IPS-15b (cell line): ENCODE measurements at regions not wholly inside any gene's neighbourhood (a gene's known extent, or its start where the extent isn't known, plus 50 kb on each side); places are given as distances from the start of the nearest gene placed in this dataset.

ENCODE experiments used
- H3K27me3 ChIP-seq: one replicate; pipeline ENCODE4 v1.6.1; 2013; ENCODE audit warnings: low read length; ENCODE audit not compliant: control insufficient read depth, insufficient read depth
- H3K36me3 ChIP-seq: one replicate; pipeline ENCODE4 v1.6.1; 2013; ENCODE audit warnings: low read length; ENCODE audit not compliant: control insufficient read depth, insufficient read depth
- H3K4me1 ChIP-seq: one replicate; pipeline ENCODE4 v1.6.1; 2013; ENCODE audit warnings: mild to moderate bottlenecking, low read length; ENCODE audit not compliant: control insufficient read depth, insufficient read depth
- H3K4me3 ChIP-seq: one replicate; pipeline ENCODE4 v1.5.1; 2013; ENCODE audit warnings: low read depth, low read length
- H3K9ac ChIP-seq: one replicate; pipeline ENCODE4 v1.6.1; 2013; ENCODE audit warnings: low read depth, mild to moderate bottlenecking, low read length
- H3K9me3 ChIP-seq: one replicate; pipeline ENCODE4 v1.6.1; 2013; ENCODE audit warnings: mild to moderate bottlenecking, low read length; ENCODE audit not compliant: control insufficient read depth, insufficient read depth

GRCh38 chr9:118990949-118991348, 378.3 kb downstream of the BRINP1 start:
- H3K36me3 ChIP-seq, result no peaks in the 10 kb centered on the region
- H3K27me3 ChIP-seq, result no peaks in the 10 kb centered on the region
- no peak overlapping the region for H3K9ac ChIP-seq
- no peak overlapping the region for H3K4me3 ChIP-seq
- no peaks in the 10 kb centered on the region for H3K9me3 ChIP-seq
- peaks cover 3% of the 10 kb centered on the region for H3K4me1 ChIP-seq

- Histone ChIP-seq H3K9me3 (no peaks in the 10 kb centered on the region), H3K4me1 (peaks cover 3% of the 10 kb centered on the region), H3K4me3 (no peak overlapping the region), H3K36me3 (no peaks in the 10 kb centered on the region), H3K27me3 (no peaks in the 10 kb centered on the region), H3K9ac (no peak overlapping the region)
Observed at GRCh38 chr9:118991366-118992285, 377.6 kb downstream of the BRINP1 start.

DNA sequence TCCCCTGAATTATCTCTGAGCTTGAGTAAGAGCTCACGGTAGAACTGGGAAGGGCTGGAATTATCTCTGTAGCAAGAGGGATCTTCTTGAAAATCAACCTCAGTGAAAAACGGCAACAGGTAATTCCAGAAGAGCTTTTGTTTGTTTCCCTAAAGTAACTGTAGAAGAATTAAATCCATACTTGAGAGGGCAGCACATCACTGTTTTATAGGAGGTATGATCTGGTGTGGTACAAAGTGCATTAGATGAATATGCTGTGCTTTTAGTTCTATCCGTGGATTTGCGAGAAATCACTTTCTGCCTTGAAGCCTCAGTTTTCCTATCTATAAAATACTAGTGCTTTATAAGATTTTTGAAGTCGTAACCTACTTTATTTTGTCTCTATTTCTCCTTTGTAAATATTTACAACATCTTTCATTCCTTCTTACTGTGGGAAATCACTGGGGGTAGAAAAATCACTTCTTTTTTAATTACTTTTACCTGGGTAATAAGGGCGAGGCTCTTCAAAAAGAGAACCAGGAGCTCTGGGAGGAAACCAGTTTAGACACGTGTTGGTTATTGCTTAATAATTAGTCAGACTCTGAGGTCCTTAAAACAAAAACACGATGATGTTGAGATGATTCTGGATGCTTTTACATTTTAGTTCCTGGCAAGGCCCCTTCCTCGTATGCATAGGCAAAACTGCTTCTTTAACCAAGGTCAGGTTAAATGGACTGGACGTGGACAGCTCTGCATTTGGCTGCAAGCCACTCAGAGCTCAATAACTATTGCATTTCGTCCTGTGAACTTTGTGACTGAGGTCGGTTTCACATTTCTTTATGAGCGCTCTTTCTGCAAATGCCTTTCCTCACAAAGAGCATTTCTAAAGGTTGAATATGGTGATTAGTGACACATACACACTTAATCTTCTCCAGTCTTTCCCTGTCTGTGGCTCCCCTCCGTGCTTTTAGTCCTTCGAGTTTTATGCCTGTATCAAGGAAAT, 376.1 kb downstream of the BRINP1 start:
- Histone ChIP-seq H3K36me3 (no peaks in the 10 kb centered on the region), H3K9ac (no peak overlapping the region), H3K27me3 (no peaks in the 10 kb centered on the region), H3K4me1 (peaks cover 3% of the 10 kb centered on the region), H3K9me3 (no peaks in the 10 kb centered on the region), H3K4me3 (no peak overlapping the region)

DNA sequence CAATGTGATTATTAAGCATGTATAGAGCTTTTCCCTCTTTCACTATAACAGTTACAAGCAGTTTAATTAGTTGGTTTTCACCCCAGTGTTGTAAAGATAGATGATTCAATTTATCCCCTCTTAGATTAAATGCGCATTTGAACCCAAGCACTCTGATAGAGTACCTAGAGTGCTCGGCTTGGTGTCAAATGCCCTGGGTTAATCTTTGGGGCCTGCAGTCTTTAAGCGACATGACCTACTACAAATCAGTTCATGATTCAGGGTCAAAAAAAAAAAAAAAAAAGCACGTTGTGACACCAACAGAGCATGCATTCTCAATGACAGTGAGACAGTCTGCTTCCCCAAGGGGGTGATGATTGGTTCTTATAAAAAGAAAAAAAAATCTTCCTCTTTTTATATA, 375.3 kb downstream of the BRINP1 start:
- Histone ChIP-seq H3K36me3 (no peaks in the 10 kb centered on the region), H3K27me3 (no peaks in the 10 kb centered on the region), H3K9ac (no peak overlapping the region), H3K9me3 (no peaks in the 10 kb centered on the region), H3K4me1 (peaks cover 3% of the 10 kb centered on the region), H3K4me3 (no peak overlapping the region)

GRCh38 chr9:119002491-119002890, 366.7 kb downstream of the BRINP1 start:
- no peaks in the 10 kb centered on the region for H3K9me3 ChIP-seq
- H3K4me3 ChIP-seq, result no peak overlapping the region
- H3K9ac ChIP-seq, result no peak overlapping the region
- no peaks in the 10 kb centered on the region for H3K27me3 ChIP-seq
- no peaks in the 10 kb centered on the region for H3K36me3 ChIP-seq
- no peaks in the 10 kb centered on the region for H3K4me1 ChIP-seq

- Histone ChIP-seq H3K9me3 (no peaks in the 10 kb centered on the region), H3K36me3 (no peaks in the 10 kb centered on the region), H3K27me3 (no peaks in the 10 kb centered on the region), H3K9ac (no peak overlapping the region), H3K4me3 (no peak overlapping the region), H3K4me1 (no peaks in the 10 kb centered on the region)
Observed at GRCh38 chr9:119003201-119003611, 366.0 kb downstream of the BRINP1 start.

DNA sequence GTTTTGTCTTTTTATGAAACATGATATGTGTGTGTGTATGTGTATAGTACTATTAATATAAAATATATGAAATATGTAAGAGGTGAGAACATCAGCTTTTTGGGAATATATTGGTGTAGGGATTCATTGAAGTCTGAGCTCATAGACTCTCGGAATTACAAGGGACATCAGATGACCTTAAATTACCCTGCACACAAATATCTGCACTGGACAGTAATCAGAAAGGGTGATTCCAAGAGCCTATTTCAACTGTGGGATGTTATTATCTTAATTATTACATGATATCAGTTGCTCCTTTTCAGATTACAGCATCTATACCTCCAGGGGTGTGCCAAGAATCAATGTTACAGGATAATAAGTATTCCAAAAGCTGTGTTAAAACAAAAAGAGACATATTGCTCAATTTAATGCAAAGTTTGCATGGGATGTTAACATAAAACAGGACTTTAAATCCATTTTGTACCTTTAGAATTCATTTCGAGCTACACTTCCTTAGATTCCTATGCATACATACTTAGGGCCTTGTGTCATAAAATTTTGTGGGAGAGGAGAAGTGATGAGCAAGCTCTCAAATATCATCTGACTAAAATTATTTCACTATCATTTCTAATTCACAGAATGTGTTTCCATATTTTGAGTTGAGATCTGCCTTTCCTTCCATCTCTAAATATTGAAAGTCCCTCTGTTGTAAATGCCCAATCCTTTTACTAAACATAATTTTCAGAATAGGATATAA, 365.2 kb downstream of the BRINP1 start:
- Histone ChIP-seq H3K4me3 (no peak overlapping the region), H3K9me3 (no peaks in the 10 kb centered on the region), H3K36me3 (no peaks in the 10 kb centered on the region), H3K9ac (no peak overlapping the region), H3K27me3 (no peaks in the 10 kb centered on the region), H3K4me1 (no peaks in the 10 kb centered on the region)

DNA sequence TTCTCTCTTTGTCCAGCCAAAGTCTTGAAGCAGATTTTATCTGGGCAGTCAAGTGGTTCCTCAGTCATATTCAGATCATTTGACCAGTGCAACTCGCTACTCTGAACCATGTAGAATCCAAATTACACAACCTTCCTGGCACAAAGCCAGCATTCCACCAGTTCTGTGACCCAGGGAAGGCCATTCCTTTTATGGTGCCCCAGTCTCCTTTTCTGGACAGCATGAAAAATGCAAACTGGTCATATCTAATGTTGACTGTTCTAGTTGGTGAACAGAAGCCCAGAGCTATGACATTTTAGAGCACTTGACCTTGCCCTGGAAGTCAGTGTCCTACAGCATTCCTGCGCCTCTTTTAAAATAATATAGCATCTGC, 364.6 kb downstream of the BRINP1 start:
- Histone ChIP-seq H3K27me3 (no peaks in the 10 kb centered on the region), H3K36me3 (no peaks in the 10 kb centered on the region), H3K9ac (no peak overlapping the region), H3K4me1 (no peaks in the 10 kb centered on the region), H3K4me3 (no peak overlapping the region), H3K9me3 (no peaks in the 10 kb centered on the region)

DNA sequence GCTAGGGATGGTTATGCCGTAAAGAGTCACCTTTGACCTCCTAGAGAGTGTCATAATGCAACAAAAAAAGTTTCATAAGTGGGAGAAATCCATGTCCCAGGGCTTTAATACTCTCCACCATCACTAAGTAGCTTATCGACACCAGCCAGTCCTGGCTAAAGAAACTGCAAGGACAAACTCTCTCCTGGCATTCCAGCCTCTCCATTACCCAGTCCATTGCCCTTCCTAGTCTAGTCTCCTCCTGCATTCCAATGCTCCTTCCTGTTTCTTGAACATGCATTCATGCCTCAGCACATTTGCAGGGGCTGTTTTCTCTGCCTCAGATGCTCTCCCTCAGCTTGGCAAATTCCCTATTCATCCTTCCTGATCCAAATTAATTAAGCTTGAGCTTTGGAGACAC, 364.1 kb downstream of the BRINP1 start:
- H3K27me3 ChIP-seq, result no peaks in the 10 kb centered on the region
- no peaks in the 10 kb centered on the region for H3K4me1 ChIP-seq
- no peaks in the 10 kb centered on the region for H3K36me3 ChIP-seq
- no peak overlapping the region for H3K9ac ChIP-seq
- no peak overlapping the region for H3K4me3 ChIP-seq
- no peaks in the 10 kb centered on the region for H3K9me3 ChIP-seq

DNA sequence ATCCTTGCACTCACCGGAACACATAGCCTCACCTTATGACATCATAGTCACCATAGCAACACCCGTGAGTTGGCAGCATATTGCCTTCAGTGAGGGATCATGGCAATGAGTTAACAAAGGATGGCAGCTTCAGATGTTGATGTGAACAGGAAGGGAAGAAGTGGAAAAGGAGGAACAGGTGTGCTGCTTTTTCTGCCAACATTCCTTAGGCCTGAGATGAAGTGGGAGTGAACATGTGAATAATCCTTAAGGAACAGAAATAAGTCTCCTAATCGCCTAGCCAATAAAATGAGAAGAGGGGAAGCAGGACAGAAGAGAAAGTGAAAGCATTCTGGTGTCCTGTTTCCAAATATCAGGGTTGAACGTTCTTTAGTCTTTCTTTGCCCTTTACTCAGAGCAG, 360.0 kb downstream of the BRINP1 start:
- Histone ChIP-seq H3K36me3 (no peaks in the 10 kb centered on the region), H3K9ac (no peak overlapping the region), H3K4me1 (no peaks in the 10 kb centered on the region), H3K4me3 (no peak overlapping the region), H3K9me3 (no peaks in the 10 kb centered on the region), H3K27me3 (no peaks in the 10 kb centered on the region)

DNA sequence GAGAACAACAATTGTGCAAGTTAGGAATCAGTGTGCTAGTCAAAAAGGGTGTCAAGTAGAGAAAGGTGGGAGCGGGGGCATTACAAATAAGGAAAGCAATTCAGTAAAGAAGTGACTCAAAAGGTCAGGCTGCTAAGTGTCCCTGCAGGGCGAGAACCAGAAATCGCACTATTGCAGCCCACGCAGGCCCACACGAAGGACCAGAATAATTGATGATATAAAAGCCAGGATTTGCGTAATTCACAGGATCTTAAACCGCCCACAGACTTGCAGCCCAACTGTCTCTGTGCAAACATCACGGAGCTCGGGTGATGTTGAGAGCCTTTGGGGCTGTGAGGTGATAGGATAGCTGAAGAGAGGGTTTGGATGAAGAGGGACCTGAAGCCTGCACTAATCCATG, 349.0 kb downstream of the BRINP1 start:
- Histone ChIP-seq H3K4me1 (no peaks in the 10 kb centered on the region), H3K9ac (no peak overlapping the region), H3K4me3 (no peak overlapping the region), H3K9me3 (no peaks in the 10 kb centered on the region), H3K27me3 (no peaks in the 10 kb centered on the region), H3K36me3 (no peaks in the 10 kb centered on the region)
